HEK293T (cell line): ENCODE measurements at regions not wholly inside any gene's neighbourhood (a gene's known extent, or its start where the extent isn't known, plus 50 kb on each side); places are given as distances from the start of the nearest gene placed in this dataset.

ENCODE experiments used
- CTCF ChIA-PET: fragments of 350-600 bp; formaldehyde crosslinking; extraction: SDS; loops from one replicate; lab custom pipeline; 2021; ENCODE audit warnings: antibody characterized with exemption, inconsistent platforms; lab: Yijun Ruan, JAX
- POLR2A ChIA-PET: fragments of 350-600 bp; formaldehyde crosslinking; extraction: SDS; loops from one replicate; lab custom pipeline; 2020; ENCODE audit warnings: antibody characterized with exemption, inconsistent platforms; lab: Yijun Ruan, JAX
- DNase-seq: peaks from one replicate; pipeline ENCODE4 v3.0.0; 2012; ENCODE audit warnings: mixed read lengths; ENCODE audit errors: extremely low spot score
- ARNT ChIP-seq: fragments of 450-650 bp; IDR thresholded peaks from 2 replicates; pipeline ENCODE4 v1.6.1; 2017; ENCODE audit warnings: mild to moderate bottlenecking
- BHLHE40 ChIP-seq: fragments of 450-650 bp; IDR thresholded peaks from 2 replicates; pipeline ENCODE4 v1.6.1; 2016; ENCODE audit warnings: mild to moderate bottlenecking, moderate library complexity, borderline replicate concordance
- CTBP1 ChIP-seq: fragments of 450-650 bp; IDR thresholded peaks from 2 replicates; pipeline ENCODE4 v1.6.1; 2016; ENCODE audit warnings: borderline replicate concordance
- ELF4 ChIP-seq: fragments of 450-650 bp; IDR thresholded peaks from 2 replicates; pipeline ENCODE4 v1.6.1; 2017; ENCODE audit warnings: antibody characterized with exemption
- FOXA1 ChIP-seq: fragments of 450-650 bp; IDR thresholded peaks from 2 replicates; pipeline ENCODE4 v1.6.1; 2016; ENCODE audit warnings: mild to moderate bottlenecking
- FOXK2 ChIP-seq: fragments of 450-650 bp; IDR thresholded peaks from 2 replicates; pipeline ENCODE4 v1.6.1; 2016; ENCODE audit warnings: mild to moderate bottlenecking
- FOXM1 ChIP-seq: fragments of 450-650 bp; IDR thresholded peaks from 2 replicates; pipeline ENCODE4 v1.6.1; 2017; ENCODE audit warnings: mild to moderate bottlenecking, borderline replicate concordance
- HDGF ChIP-seq: fragments of 450-650 bp; IDR thresholded peaks from 2 replicates; pipeline ENCODE4 v1.6.1; 2017; ENCODE audit warnings: antibody characterized with exemption, borderline replicate concordance
- L3MBTL2 ChIP-seq: fragments of 450-650 bp; conservative IDR thresholded peaks from 2 replicates; pipeline ENCODE4 v1.6.1; 2016; ENCODE audit warnings: mild to moderate bottlenecking
- LEF1 ChIP-seq: fragments of 450-650 bp; IDR thresholded peaks from 2 replicates; pipeline ENCODE4 v1.6.1; 2017; ENCODE audit warnings: mild to moderate bottlenecking, borderline replicate concordance
- NFRKB ChIP-seq: fragments of 450-650 bp; IDR thresholded peaks from 2 replicates; pipeline ENCODE4 v1.6.1; 2016; ENCODE audit warnings: mild to moderate bottlenecking, moderate library complexity
- SP1 ChIP-seq: fragments of 450-650 bp; IDR thresholded peaks from 2 replicates; pipeline ENCODE4 v1.6.1; 2017
- SUZ12 ChIP-seq: fragments of 450-650 bp; IDR thresholded peaks from 2 replicates; pipeline ENCODE4 v1.6.1; 2016; ENCODE audit warnings: mild to moderate bottlenecking
- TARDBP ChIP-seq: fragments of 450-650 bp; IDR thresholded peaks from 2 replicates; pipeline ENCODE4 v1.6.1; 2016
- ZNF384 ChIP-seq: fragments of 450-650 bp; IDR thresholded peaks from 2 replicates; pipeline ENCODE4 v1.6.1; 2016
- TF ChIP-seq, protein P1 (sequence below): fragments of 450-650 bp; IDR thresholded peaks from 2 replicates; pipeline ENCODE4 v1.6.1; 2016

DNA sequence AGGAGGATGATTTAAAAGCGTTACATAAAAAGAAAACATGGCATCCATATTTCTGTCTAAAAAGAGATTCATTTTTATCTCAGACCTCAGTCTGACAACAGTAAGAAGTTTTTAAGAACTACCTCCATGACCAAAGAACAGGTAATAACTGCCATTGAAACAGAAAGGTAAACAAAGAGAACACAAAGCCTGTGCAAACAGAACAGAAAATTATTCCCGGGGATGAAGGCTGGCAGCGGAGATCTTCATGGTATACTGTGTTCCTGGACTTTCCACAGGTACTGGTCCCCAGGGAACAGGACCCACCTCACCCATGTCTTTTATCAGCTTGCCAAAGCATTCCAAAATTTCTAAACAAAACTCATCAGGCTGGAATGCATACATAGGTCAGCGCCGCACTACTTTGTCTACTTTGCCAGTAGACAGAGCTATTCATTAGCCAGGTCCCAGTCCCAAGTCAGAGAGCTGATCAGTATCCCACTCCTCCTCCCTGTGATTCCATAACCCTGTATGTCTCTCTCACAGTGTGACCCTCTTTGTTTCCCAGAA, 277.3 kb downstream of the MBD2 start:
- CTCF ChIA-PET, result no interaction called here
- POLR2A ChIA-PET, result no interaction called here
- TF ChIP-seq ZNF384, result no peak
- TF ChIP-seq FOXK2, result no peak
- no peak for TF ChIP-seq TARDBP
- TF ChIP-seq, protein P1, sequence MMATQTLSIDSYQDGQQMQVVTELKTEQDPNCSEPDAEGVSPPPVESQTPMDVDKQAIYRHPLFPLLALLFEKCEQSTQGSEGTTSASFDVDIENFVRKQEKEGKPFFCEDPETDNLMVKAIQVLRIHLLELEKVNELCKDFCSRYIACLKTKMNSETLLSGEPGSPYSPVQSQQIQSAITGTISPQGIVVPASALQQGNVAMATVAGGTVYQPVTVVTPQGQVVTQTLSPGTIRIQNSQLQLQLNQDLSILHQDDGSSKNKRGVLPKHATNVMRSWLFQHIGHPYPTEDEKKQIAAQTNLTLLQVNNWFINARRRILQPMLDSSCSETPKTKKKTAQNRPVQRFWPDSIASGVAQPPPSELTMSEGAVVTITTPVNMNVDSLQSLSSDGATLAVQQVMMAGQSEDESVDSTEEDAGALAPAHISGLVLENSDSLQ, result no peak
- TF ChIP-seq SP1, result no peak
- TF ChIP-seq BHLHE40, result no peak
- TF ChIP-seq CTBP1, result no peak
- no peak for TF ChIP-seq L3MBTL2
- TF ChIP-seq FOXA1, result no peak
- no peak for TF ChIP-seq NFRKB
- no peak for TF ChIP-seq LEF1
- TF ChIP-seq FOXM1, result no peak
- no peak for TF ChIP-seq ELF4
- no peak for TF ChIP-seq ARNT
- TF ChIP-seq SUZ12, result no peak
- no peak for DNase-seq

DNA sequence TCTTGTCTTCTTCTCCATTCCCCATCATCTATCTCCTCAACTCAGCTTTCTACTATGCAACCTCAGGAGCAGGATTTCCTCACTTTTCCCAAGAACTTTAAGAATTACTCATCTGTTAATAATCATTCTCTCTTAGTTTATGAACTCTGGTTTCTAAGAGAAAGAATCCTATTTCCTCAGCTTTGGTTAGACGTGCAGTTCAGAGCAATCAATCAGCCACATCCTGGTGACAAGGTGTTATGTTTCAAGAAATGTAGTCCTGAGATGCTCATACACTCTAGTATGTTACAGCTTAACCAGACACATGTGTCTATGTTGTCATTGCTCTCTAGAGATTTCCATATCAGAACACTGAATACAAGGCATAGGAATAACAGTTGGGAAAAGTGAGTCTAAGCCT, 277.9 kb downstream of the MBD2 start:
- ChIA-PET CTCF (no interaction called here), POLR2A (no interaction called here)

DNA sequence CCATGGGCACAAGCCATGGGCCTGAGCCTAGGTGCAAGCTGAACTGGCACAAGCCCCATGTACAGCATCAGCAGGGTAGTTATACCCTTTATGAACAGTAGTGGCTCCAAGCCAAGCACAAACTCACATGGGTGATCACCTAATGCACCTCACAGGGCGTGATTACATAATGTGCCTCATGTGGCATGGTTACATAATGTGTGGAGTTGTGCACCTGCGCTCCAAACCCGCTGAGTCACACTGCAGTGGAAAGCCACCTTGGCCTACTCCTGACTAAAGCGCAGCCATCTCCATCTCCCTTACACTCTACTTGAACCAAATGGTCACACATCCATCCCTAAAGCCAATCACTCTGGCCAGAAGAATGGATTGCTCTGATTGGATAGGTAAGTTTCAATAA, 279.7 kb downstream of the MBD2 start:
- CTCF ChIA-PET, result no interaction called here
- no peak for DNase-seq
- POLR2A ChIA-PET, result no interaction called here
- TF ChIP-seq SP1, result no peak
- no peak for TF ChIP-seq BHLHE40
- TF ChIP-seq HDGF, result no peak
- no peak for TF ChIP-seq FOXA1
- TF ChIP-seq ARNT, result no peak
- no peak for TF ChIP-seq CTBP1
- TF ChIP-seq, protein P1, result no peak
- TF ChIP-seq LEF1, result no peak

More for the DNA sequence above, 277.9 kb downstream of the MBD2 start:
- no peak for TF ChIP-seq TARDBP
- TF ChIP-seq SUZ12, result no peak
- TF ChIP-seq HDGF, result no peak
- TF ChIP-seq CTBP1, result no peak
- no peak for TF ChIP-seq LEF1
- TF ChIP-seq L3MBTL2, result no peak
- no peak for TF ChIP-seq FOXK2
- TF ChIP-seq FOXM1, result no peak
- no peak for TF ChIP-seq FOXA1
- TF ChIP-seq SP1, result no peak
- TF ChIP-seq, protein P1, result no peak
- no peak for TF ChIP-seq ZNF384
- no peak for TF ChIP-seq BHLHE40
- no peak for TF ChIP-seq NFRKB
- TF ChIP-seq ARNT, result no peak
- no peak for TF ChIP-seq ELF4
- no peak for DNase-seq

DNA sequence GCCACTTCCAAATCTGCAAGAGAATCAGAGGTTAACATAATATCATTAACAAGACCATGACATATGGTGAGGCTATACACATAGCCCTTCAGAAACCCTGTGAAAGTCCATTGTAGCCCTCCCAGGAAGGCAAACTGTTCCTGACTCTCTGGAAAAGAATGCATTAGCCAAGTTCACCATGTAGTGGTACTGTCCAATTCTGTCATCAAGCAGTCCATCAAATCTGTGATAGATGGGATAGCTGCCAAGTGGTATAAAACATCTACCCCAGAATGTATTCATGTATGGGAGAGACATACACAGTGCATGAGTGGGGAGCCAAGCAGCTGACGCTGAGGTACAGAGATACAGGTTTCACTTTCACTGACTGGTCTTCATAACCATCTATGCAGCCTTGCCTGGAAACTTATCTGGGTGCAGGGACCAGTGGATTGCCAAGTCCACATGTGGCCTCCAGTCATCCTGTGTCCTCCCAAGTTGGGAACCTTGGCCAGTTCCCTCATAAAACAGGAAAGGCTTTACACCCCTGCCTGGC, 281.1 kb downstream of the MBD2 start:
- no peak for DNase-seq
- TF ChIP-seq SP1 (no peak), ELF4 (no peak), HDGF (no peak), FOXK2 (no peak), LEF1 (no peak), CTBP1 (no peak), L3MBTL2 (no peak), TARDBP (no peak), FOXA1 (no peak), BHLHE40 (no peak), FOXM1 (no peak), ZNF384 (no peak)
- ChIA-PET CTCF (no interaction called here), POLR2A (no interaction called here)

DNA sequence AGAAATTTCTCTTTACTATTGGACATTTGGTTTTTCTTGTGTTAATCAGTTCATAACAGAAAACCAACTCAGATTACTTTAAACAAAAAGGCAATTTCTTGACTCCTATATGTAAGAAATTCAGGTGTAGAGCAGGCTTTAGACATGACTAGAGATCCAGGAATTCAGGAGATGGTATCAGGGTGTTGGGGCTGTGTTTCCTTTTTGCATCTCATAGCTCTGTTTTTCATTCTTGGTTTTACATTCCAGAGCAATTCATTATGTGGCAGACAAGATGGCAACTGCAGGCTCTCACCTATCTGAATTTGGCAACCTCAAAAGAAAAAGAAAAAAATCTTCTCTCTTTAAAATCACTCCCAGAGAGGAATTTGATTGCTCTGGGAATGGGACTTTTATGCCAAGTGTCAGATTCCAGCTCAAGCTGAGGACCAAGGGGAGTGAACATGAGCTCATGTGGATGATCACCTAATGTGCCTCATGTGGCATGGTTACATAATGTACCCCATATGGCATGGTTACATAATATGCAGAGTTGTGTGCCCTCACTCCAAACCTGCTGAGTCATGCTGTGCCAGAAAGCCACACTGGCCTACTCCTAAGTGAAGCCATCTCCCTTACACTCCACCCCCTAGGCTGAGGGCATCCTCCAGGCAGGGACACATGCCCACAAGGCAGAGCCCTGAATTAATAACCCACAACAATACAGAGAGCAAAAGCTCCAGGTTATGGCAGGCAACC, 282.7 kb downstream of the MBD2 start:
- ChIA-PET POLR2A (no interaction called here), CTCF (no interaction called here)
- TF ChIP-seq ZNF384 (no peak), L3MBTL2 (no peak), FOXA1 (no peak), HDGF (no peak), TARDBP (no peak), NFRKB (no peak), FOXM1 (no peak), CTBP1 (no peak), SUZ12 (no peak)
- TF ChIP-seq, protein P1, result no peak
- DNase-seq, result no peak
